ENCODE measurements at regions not wholly inside any gene's neighbourhood (a gene's known extent, or its start where the extent isn't known, plus 50 kb on each side); places are given as distances from the start of the nearest gene placed in this dataset.

DNA sequence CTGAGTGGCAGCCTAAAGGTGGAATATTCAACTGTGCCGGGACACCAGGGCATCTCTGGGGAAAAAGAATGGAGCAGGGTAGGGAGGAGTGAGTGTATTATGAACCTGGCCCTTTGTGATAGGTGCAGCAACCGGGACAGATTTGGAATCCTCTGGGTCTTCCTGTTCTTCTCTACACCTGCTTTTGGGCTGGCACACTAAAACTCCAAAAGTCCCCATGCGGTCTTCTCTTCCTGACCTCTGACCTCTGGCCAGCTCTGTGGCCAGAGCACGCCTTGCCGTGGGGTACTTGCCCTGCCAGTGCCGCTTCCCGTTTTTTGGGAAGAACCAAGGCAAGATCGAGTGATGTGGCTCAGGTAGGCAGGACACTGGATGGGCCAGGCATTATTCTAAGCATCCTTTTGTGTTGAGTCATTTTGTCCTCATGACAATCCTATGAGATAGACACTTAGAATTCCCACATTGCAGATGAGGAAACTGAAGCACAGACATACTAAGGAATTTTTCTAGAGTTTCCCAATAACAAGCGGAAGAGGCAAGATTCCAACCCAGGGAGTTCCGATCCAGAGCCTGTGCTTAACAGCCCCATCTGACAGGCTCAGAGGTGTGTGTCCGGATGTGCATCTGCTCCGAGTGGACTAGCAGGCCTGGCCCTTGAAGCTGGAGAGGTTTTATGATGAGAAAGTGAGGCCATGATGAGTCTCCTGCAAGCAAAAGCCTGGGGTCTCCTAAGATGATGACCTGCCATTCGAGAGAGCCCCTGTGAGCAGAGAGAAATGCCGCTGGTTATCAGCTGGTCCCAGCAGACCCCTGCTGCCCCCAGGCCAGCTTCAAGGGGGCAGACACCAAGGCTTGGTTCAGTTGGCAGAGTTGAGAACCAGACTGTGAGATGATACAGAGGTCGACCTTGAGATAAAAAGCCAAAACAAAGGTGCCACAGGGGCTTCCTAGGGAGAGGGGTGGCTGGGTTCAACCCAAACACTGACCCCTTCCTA is 67.9 kb upstream of the ESRRB start:
- DNase-seq = no peak

DNA sequence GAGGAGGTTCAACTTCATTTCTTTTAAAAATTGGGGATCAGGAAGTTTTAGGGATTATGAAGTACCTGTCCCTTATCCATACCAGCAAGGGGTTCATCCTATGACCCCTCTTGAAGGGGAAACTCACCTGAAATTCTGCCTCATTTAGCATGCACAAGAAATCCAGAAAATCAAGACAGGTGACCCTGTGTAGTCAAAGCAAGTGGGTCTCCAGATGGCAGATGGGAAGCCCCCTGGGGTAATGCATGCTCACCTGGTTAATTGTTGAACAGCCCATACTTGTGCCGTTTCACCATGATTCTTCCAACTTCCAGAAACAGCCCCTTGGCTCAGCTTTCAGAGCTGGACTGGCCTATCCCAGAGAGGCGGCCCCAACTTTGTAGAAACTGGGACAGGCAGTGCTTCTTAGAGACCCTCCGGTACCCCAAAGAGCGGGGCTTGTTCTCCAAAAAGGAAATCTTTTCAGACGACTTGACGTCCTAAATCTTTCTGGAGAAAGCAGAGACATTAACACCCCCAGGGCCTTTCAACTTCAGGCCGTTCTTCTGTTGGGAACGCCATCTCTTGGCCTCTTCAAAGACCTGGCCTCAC is 66.3 kb upstream of the ESRRB start:
- no peak for DNase-seq

DNA sequence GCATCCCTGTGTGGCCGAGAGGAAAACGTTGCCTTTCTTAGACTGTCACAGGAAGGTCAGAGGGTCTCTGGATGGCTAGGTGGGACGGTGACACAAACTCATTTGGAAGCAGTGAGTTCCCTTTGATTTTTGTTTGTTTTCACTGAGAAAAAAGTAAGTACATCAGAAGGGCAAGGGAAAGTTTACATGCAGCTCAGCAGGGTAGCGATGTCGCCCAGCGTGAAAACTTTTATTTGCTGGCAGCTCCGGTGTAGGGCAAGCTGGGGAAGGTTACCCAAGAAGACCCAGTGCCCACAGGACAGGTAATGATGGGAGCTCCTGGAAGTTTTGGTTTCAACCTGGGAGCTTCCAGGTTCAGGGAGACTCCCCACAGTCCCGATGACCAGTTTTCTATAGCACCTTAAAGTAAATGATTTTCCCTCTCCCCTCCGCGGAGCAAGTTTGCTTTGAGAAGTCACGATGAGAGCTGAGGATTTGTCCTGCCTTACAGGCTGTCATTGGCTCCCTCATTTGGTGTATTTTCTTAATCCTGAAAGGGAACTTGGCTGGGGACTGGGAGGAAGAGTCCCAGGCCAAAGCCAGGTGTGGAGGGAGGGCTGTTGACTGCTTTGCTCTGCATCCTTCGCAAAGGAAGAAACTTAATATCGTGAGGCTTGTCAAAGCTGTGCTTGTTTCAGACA is 64.7 kb upstream of the ESRRB start:
- DNase-seq = peak in 1 of 3 donors; percentile 16

DNA sequence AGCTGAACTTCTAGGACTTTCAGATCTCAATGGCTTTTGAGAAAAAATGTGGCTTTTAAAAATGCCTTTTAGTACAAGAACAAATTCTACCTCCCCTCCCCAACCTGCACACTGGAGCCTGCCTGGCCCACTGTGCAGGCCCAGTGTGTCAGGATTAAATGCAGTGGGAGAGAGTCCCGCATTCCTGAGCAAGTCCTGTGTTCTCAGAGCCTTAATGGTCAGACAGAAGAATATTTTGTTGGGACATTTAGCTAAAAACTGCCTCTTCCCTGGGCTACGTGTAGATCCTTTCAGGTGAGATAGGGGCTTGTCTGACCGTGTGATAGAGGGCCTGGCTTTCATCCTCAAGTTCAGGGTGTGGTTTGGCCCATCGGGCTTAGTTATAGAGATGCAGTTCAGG is 63.1 kb upstream of the ESRRB start:
- no peak for DNase-seq

DNA sequence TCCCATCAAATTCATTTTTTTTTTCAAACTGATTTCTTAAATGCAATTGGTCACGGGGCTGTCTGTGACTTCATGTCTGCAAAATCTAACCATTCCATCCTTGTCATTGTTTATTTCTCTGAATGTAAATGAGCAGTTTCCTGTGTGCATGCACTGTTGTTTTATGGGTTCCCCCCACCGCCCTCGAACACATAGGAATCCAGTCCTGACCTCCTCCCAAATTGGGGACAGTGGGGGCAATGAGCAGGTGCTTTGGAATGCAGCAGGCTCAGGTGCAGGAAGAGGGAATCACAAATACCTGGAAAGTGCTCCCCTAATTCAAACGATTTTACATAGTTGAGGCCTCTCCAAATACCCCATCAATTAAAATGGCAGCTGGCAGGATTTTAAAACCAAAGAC is 62.6 kb upstream of the ESRRB start:
- no peak for DNase-seq

DNA sequence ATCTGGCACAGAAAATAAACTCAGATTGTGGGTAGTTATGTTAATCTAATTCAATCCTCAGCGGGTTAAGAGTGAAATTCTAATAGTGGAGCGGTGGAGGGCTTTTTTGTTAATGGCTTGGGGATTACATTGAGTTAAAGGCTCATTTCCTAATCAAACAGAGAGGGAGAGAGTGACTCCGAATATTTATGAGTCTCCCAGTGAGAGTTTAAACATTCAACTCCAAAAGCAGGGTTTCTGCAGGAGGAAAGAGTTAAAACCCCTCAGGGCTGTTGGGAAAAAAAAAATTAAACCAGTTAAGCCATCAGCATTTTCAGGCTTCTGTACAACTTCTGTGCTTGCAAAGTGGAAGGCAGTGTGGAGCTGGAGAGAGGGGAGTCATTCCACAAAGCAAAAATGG is 62.1 kb upstream of the ESRRB start:
- no peak for DNase-seq

DNA sequence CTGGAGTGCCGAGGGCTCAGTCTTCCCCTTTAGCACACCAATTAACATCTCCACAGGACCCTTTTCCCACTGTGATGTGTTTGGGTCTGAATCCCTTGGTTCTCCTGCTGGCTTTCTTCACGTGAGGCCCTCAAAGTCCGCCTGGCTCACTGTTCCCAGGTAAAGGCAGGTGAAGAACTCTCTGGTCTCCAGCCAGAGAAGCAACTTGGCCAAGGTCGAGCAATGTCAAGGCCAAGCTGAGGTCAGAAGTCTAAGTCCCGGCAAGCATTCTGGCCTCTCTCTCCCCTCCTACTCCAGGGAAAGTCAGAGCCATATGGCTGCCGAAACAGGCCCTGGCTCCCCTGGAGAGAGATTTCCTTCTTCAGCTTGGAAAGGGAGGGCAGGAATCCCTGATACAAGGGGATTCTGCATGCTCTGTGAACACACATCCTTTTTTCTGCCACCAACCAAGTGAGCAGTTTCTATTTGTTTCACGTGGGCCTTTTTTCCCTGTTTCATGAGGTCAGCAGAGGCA is 61.4 kb upstream of the ESRRB start:
- DNase-seq = no peak

DNA sequence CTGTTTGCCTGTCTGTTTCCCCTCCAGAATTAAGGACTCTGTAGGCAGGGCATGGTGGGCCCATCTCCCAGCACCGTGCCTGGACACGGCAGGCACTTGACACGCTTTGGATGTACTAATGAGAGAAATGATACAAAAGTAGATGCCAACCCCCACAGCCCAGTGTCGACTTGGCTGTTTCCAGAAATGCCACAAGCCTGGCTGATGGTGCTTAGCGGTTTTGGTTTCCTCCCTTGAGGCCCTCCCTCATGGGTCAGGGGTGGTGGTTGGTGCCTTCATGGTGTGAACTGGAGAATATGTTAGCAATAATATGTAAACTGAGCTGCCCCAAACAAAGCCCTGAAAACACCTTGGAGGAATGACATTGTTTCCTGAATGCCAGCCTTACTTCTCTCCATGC is 55.5 kb upstream of the ESRRB start:
- DNase-seq = no peak

DNA sequence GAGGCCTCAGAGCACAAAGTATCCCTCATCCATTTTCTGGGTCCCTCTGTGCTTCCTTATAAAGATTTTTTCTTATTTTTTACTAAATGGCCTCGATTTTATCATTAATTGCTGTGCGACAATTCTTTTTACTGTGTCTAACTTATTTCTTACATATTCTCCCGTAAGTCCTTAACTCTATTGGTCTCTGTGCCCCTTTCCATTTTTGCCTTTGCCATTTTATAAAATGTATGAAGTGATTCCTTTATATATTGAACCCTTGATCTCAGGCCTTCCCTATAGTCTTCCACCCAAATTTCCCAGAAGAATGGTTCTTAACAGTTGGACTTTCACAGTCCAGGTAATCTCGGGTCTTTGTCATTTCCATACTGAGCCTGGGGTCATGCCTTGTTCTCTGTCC is 55.0 kb upstream of the ESRRB start:
- no peak for DNase-seq

DNA sequence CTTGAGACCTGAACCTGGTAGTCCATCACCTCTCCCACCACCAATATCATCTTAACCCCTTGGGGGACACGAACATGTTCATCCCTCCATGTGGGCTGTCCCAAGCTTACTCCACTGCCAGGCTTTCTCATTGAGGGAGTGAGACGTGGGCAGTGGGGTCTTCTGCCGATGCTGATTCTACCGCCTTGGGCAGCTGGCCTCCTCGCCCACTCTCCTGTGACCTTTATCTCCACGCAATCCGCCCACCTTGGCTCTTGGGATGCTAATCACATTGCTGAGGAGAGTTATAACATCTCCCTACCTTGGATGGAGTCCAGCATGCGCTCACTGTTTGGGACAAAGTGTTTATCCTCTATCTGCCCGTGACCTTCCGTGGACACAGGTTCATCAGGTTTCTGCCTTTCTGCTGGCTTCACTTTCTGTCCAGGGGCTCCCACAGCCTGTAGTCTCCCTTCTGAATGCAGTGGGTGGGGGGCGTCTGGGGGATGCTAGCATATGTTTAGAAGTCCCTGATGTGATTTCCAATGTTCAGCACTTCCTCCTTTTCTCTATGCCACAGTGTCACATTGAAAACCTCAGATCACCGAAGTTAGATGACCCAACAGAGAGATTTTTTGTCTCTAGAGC is 53.2 kb upstream of the ESRRB start:
- no peak for DNase-seq

DNA sequence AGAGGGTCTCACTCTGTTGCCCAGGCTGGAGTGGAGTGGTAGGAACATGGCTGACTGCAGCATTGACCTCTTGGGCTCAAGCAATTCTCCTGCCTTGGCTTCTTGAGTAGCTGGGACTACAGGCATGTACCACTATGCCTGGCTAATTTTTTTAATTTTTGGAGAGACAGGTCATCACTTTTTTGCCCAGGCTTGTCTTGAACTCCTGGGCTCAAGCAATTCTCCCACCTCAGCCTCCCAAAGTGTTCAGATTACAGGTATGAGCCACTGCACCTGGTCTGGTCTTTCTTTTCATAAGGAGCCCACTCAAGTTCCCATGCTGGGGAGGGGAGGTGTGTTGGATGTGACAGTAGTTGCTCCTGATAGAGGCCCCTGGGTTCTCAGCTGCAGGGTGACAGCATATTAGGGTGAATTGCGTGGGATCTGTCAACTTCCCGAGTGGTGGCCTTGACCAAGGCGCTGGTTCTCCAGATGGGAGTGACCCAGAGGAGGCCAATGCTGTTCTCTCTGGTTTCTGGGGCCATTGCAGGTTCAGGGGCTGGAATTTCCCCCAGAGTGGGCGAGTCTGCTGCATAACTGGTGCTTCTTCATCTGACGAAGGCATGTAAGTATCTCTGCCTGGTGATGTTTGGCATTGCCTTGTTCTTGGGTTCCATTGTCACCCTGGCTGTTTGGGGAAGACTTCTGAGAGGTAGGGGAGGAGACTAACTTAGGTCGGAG is 52.4 kb upstream of the ESRRB start:
- no peak for DNase-seq

DNA sequence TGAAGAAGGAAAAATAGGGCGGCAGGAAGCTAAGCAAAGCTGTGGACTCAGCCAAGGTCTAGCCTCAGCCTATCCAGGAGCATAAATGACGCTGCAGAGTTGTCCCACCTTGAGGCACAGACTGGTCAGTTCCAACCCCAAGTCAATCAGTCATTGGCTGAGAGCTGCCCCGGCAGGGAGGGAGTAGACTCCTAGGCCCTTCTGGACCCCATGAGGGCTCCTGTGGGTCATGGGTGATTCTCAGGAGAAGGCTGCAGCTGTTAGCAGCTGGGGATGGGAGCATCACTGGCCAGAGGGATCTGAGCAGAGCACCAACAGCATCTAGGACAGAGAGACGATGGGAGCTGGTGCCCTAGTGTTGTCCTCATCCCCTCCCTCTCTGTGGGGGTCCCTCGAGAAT is 51.8 kb upstream of the ESRRB start:
- no peak for DNase-seq

Measured in muscle of back (tissue), 3 donors.